Upper lobe of left lung (tissue), 6 donors: ENCODE measurements at regions not wholly inside any gene's neighbourhood (a gene's known extent, or its start where the extent isn't known, plus 50 kb on each side); places are given as distances from the start of the nearest gene placed in this dataset.

ENCODE experiments used
- ATAC-seq, 2 donors: fragments of 200-7000 bp; cut with Tn5 transposase; one replicate each; pipeline ENCODE4 v1.9.1; 2022; ENCODE audit warnings: mild to moderate bottlenecking in 2 of 2, moderate library complexity in 2 of 2; ENCODE audit not compliant: low FRiP score in 2 of 2
- DNase-seq, 2 donors: peaks; one replicate each; pipeline ENCODE4 v3.0.0-alpha.2; 2019 to 2020
- H3K27ac ChIP-seq, 4 donors: fragments of 200-600 bp; sonication (generic); one replicate each; pipeline ENCODE4 v1.5.1; 2016 to 2019
- H3K27me3 ChIP-seq, 4 donors: fragments of 200-600 bp; sonication (generic); one replicate each; pipeline ENCODE4 v1.5.1; 2017 to 2019
- H3K36me3 ChIP-seq, 4 donors: fragments of 200-600 bp; sonication (generic); one replicate each; pipeline ENCODE4 v1.5.1; 2016 to 2019
- H3K4me1 ChIP-seq, 4 donors: fragments of 200-600 bp; sonication (generic); one replicate each; pipeline ENCODE4 v1.5.1; 2018 to 2019
- H3K4me3 ChIP-seq, 4 donors: fragments of 200-600 bp; sonication (generic); one replicate each; pipeline ENCODE4 v1.5.1; 2017 to 2019; ENCODE audit warnings: mild to moderate bottlenecking in 2 of 4, moderate library complexity in 1 of 4
- H3K9me3 ChIP-seq, 4 donors: fragments of 200-600 bp; sonication (generic); one replicate each; pipeline ENCODE4 v1.5.1; 2018 to 2019
- CTCF ChIP-seq, 6 experiments: fragments of 450-650 bp in 4 of 6; fragments of 200-600 bp in 2 of 6; sonication (generic) in 2 of 6; IDR thresholded peaks; one replicate each; pipeline ENCODE4 v1.5.1; 2016 to 2019; ENCODE audit warnings: antibody characterized with exemption in 6 of 6
- EP300 ChIP-seq, 4 donors: sonication (generic); formaldehyde crosslinking; IDR thresholded peaks; one replicate each; pipeline ENCODE4 v1.5.1; 2017; ENCODE audit warnings: antibody characterized with exemption in 4 of 4, control low read depth in 2 of 4
- POLR2A ChIP-seq, 4 donors: fragments of 450-650 bp; IDR thresholded peaks; one replicate each; pipeline ENCODE4 v1.5.1; 2016 to 2017; ENCODE audit warnings: antibody characterized with exemption in 4 of 4, mild to moderate bottlenecking in 2 of 4
- POLR2AphosphoS5 ChIP-seq, 2 donors: sonication (generic); formaldehyde crosslinking; IDR thresholded peaks; one replicate each; pipeline ENCODE4 v1.5.1; 2017; ENCODE audit warnings: antibody characterized with exemption in 2 of 2
- WGBS, 2 donors: methylation state at CpG; one replicate each; pipeline ENCODE4 v1.1.5; 2017 to 2018; 5-methylcytosine and 5-hydroxymethylcytosine counted together
- donor health status: DM: no; HTN: no; CAD: no; lungs with moderate emphysema.
- donor health status: DM: no; HTN: yes; CAD: no; lungs with severe emphysema.

- 62 to 83% methylated on average over 2 of the region's 2 CpGs for WGBS, 2 donors
- Histone ChIP-seq H3K4me1 (no peaks in the 10 kb centered on the region), H3K36me3 (no peaks in the 10 kb centered on the region), H3K4me3 (no peak overlapping the region), H3K27ac (no peak overlapping the region), H3K9me3 (no peaks in the 10 kb centered on the region), H3K27me3 (no peaks in the 10 kb centered on the region)
- ATAC-seq (no peak), DNase-seq (no peak)
- TF ChIP-seq POLR2AphosphoS5 (IDR thresholded peaks at IDR 0.05) (no peak), CTCF (IDR thresholded peaks at IDR 0.05) (no peak), POLR2A (IDR thresholded peaks at IDR 0.05) (no peak), EP300 (IDR thresholded peaks at IDR 0.05) (no peak)
These were observed 113.3 kb upstream of the FSCB start for GRCh38 chr14:44620121-44621019.

- H3K9me3 ChIP-seq, result no peaks in the 10 kb centered on the region
- H3K36me3 ChIP-seq, result no peaks in the 10 kb centered on the region
- H3K4me3 ChIP-seq, result no peak overlapping the region
- DNase-seq (no peak), ATAC-seq (no peak)
- H3K4me1 ChIP-seq, result no peaks in the 10 kb centered on the region
- TF ChIP-seq POLR2AphosphoS5 (IDR thresholded peaks at IDR 0.05) (no peak), POLR2A (IDR thresholded peaks at IDR 0.05) (no peak), EP300 (IDR thresholded peaks at IDR 0.05) (no peak), CTCF (IDR thresholded peaks at IDR 0.05) (no peak)
- H3K27ac ChIP-seq, result no peak overlapping the region
- 87 to 93% methylated on average over 2 of the region's 2 CpGs for WGBS, 2 donors
- H3K27me3 ChIP-seq, result no peaks in the 10 kb centered on the region
These were observed 109.1 kb upstream of the FSCB start for GRCh38 chr14:44616204-44616603.

GRCh38 chr14:44613061-44613712, 106.1 kb upstream of the FSCB start:
- no peak overlapping the region for H3K4me3 ChIP-seq
- TF ChIP-seq EP300 (IDR thresholded peaks at IDR 0.05), result no peak
- no peak for TF ChIP-seq POLR2A (IDR thresholded peaks at IDR 0.05)
- TF ChIP-seq CTCF (IDR thresholded peaks at IDR 0.05), result no peak
- TF ChIP-seq POLR2AphosphoS5 (IDR thresholded peaks at IDR 0.05), result no peak
- no peaks in the 10 kb centered on the region for H3K4me1 ChIP-seq
- no peak overlapping the region for H3K27ac ChIP-seq
- no peak for ATAC-seq
- 73 to 79% methylated on average over 5 of the region's 5 CpGs for WGBS, 2 donors
- no peaks in the 10 kb centered on the region for H3K9me3 ChIP-seq
- no peak for DNase-seq
- H3K36me3 ChIP-seq, result no peaks in the 10 kb centered on the region
- H3K27me3 ChIP-seq, result no peaks in the 10 kb centered on the region

GRCh38 chr14:44612002-44612401, 104.9 kb upstream of the FSCB start:
- Histone ChIP-seq H3K27ac (no peak overlapping the region), H3K36me3 (no peaks in the 10 kb centered on the region), H3K4me1 (no peaks in the 10 kb centered on the region), H3K9me3 (no peaks in the 10 kb centered on the region), H3K27me3 (no peaks in the 10 kb centered on the region), H3K4me3 (no peak overlapping the region)
- DNase-seq (no peak), ATAC-seq (no peak)
- TF ChIP-seq EP300 (IDR thresholded peaks at IDR 0.05), result no peak
- no peak for TF ChIP-seq POLR2AphosphoS5 (IDR thresholded peaks at IDR 0.05)
- no peak for TF ChIP-seq CTCF (IDR thresholded peaks at IDR 0.05)
- no peak for TF ChIP-seq POLR2A (IDR thresholded peaks at IDR 0.05)
- WGBS, 2 donors, result 70 to 80% methylated on average over 4 of the region's 4 CpGs
